Colonic mucosa (tissue), 4 donors: ENCODE measurements at regions not wholly inside any gene's neighbourhood (a gene's known extent, or its start where the extent isn't known, plus 50 kb on each side); places are given as distances from the start of the nearest gene placed in this dataset.

Experiments
- DNase-seq: peaks from one replicate; pipeline ENCODE4 v3.0.0-alpha.2; 2020
- H3K27ac ChIP-seq: fragments of 200-600 bp; one replicate; pipeline ENCODE4 v1.8.0; 2021
- H3K27me3 ChIP-seq: fragments of 200-600 bp; one replicate; pipeline ENCODE4 v1.8.0; 2021
- H3K36me3 ChIP-seq: fragments of 200-600 bp; one replicate; pipeline ENCODE4 v1.8.0; 2021
- H3K4me1 ChIP-seq: fragments of 200-600 bp; one replicate; pipeline ENCODE4 v1.8.0; 2021; ENCODE audit warnings: mild to moderate bottlenecking
- H3K4me3 ChIP-seq: fragments of 200-600 bp; one replicate; pipeline ENCODE4 v1.8.0; 2021
- H3K9ac ChIP-seq, 2 donors: one replicate each; pipeline ENCODE4 v1.7.0; 2013; ENCODE audit warnings: control low read depth in 2 of 2, low read depth in 2 of 2, low read length in 2 of 2
- H3K9me3 ChIP-seq: fragments of 200-600 bp; one replicate; pipeline ENCODE4 v1.8.0; 2021
- intact Hi-C: fragments of 100-400 bp; cut with DNase I; formaldehyde crosslinking; loops from one replicate; pipeline ENCODE4 v1.14.1; 2022
- TF ChIP-seq, protein P1 (sequence below): fragments of 200-600 bp; IDR thresholded peaks from one replicate; pipeline ENCODE4 v1.8.0; 2022; ENCODE audit warnings: antibody characterized with exemption, mild to moderate bottlenecking
- donor health status: healthy.
- donor health status: DM: no; HTN: no; CAD: no.
- donor health status: DM: no; HTN: no; CAD: no.

DNA sequence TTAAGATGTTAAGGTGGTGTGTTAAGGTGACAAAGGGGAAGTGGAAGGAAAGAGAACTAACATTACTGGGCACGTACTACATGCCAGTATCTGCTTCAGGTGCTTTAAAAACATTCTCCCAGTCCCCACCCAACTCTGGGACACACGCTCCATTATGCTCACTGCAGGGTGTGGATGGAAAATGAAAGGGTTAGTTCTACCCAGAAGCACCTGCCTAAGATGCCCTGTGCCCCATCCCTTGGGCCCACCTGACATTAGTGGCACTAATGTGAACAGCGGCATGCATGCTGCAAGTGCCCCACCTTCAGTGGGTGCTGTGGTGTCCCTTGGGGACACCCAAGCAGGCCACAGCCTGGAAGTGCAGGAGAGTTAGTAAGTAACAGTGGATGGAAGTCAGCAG is 82.9 kb upstream of the CXADR start:
- Histone ChIP-seq H3K4me1 (peaks cover 7% of the 10 kb centered on the region), H3K36me3 (no peaks in the 10 kb centered on the region), H3K9ac (peak overlapping the region in 1 of 2 donors; percentile 12), H3K27me3 (no peaks in the 10 kb centered on the region), H3K9me3 (no peaks in the 10 kb centered on the region), H3K4me3 (no peak overlapping the region), H3K27ac (peak overlapping the region; percentile 36)
- TF ChIP-seq, protein P1, sequence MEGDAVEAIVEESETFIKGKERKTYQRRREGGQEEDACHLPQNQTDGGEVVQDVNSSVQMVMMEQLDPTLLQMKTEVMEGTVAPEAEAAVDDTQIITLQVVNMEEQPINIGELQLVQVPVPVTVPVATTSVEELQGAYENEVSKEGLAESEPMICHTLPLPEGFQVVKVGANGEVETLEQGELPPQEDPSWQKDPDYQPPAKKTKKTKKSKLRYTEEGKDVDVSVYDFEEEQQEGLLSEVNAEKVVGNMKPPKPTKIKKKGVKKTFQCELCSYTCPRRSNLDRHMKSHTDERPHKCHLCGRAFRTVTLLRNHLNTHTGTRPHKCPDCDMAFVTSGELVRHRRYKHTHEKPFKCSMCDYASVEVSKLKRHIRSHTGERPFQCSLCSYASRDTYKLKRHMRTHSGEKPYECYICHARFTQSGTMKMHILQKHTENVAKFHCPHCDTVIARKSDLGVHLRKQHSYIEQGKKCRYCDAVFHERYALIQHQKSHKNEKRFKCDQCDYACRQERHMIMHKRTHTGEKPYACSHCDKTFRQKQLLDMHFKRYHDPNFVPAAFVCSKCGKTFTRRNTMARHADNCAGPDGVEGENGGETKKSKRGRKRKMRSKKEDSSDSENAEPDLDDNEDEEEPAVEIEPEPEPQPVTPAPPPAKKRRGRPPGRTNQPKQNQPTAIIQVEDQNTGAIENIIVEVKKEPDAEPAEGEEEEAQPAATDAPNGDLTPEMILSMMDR, result no peak
- intact Hi-C loops, result no loop called here
- DNase-seq, result peak; percentile 69

DNA sequence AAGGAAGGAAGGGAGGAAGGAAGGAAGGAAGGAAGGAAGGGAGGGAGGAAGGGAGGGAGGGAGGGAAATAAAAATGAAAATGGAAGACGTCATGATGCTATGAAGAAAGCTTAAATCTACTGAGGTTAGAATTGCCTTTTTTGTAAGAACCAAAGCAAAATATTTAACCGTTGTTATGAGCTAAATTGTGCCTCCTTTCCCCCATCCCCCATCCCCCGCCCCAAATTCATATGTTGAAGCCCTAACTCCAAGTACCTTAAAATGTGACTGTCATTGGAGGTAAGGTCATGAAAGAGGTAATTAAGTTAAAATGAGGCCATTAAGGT is 80.1 kb upstream of the CXADR start:
- Histone ChIP-seq H3K36me3 (no peaks in the 10 kb centered on the region), H3K27me3 (no peaks in the 10 kb centered on the region), H3K9me3 (no peaks in the 10 kb centered on the region), H3K4me3 (no peak overlapping the region), H3K9ac (no peak overlapping the region), H3K4me1 (peaks cover 7% of the 10 kb centered on the region), H3K27ac (no peak overlapping the region)
- TF ChIP-seq, protein P1, result no peak
- intact Hi-C loops, result no loop called here
- DNase-seq, result no peak

DNA sequence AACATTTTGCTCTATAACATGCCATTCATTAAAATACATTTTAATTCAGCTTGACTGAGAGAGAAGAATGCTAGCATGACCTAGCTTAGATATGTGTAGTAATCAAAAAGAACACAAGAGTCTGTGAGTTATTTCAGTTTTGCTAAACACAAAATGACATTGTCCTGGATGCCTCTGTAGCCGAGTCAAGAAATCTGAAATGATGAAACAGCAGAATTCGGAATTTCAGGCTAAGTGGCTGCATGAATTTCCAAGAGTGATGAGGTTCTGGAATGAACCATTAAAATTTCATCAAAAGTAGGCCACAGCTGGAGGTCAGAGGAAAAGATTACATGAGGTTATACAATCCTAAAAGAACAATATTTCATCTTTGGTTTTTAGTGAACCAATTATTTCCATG is 79.1 kb upstream of the CXADR start:
- Histone ChIP-seq H3K27ac (no peak overlapping the region), H3K9me3 (no peaks in the 10 kb centered on the region), H3K4me3 (no peak overlapping the region), H3K4me1 (peaks cover 7% of the 10 kb centered on the region), H3K36me3 (no peaks in the 10 kb centered on the region), H3K9ac (no peak overlapping the region), H3K27me3 (no peaks in the 10 kb centered on the region)
- DNase-seq, result no peak
- TF ChIP-seq, protein P1, result no peak
- intact Hi-C loops, result no loop called here

- Histone ChIP-seq H3K4me1 (no peaks in the 10 kb centered on the region), H3K9me3 (no peaks in the 10 kb centered on the region), H3K9ac (peak overlapping the region in 1 of 2 donors; percentile 19), H3K27ac (peak overlapping the region; percentile 56), H3K27me3 (no peaks in the 10 kb centered on the region), H3K36me3 (no peaks in the 10 kb centered on the region), H3K4me3 (no peak overlapping the region)
- TF ChIP-seq, protein P1, result no peak
- no peak for DNase-seq
- intact Hi-C loops, result no loop called here
These were observed 77.0 kb upstream of the CXADR start for GRCh38 chr21:17435565-17436543.

- Histone ChIP-seq H3K9me3 (no peaks in the 10 kb centered on the region), H3K4me3 (no peak overlapping the region), H3K27me3 (no peaks in the 10 kb centered on the region), H3K27ac (peak overlapping the region; percentile 56), H3K4me1 (no peaks in the 10 kb centered on the region), H3K36me3 (no peaks in the 10 kb centered on the region), H3K9ac (peak overlapping the region in 1 of 2 donors; percentile 19)
- intact Hi-C loops, result no loop called here
- TF ChIP-seq, protein P1, result no peak
- DNase-seq, result no peak
These were observed 76.2 kb upstream of the CXADR start for GRCh38 chr21:17436626-17437111.
